ENCODE measurements at regions not wholly inside any gene's neighbourhood (a gene's known extent, or its start where the extent isn't known, plus 50 kb on each side); places are given as distances from the start of the nearest gene placed in this dataset.

- no peak for TF ChIP-seq CTCF (IDR thresholded peaks at IDR 0.05; ENCODE audit: control insufficient read depth, extremely low read depth, insufficient read depth)
- no peak for DNase-seq (ENCODE audit: low read depth)
These were observed 192.8 kb downstream of the ANKRD30B start for GRCh38 chr18:14940735-14941134.

GRCh38 chr18:14941256-14941655 is 193.3 kb downstream of the ANKRD30B start:
- TF ChIP-seq CTCF (IDR thresholded peaks at IDR 0.05; ENCODE audit: control insufficient read depth, extremely low read depth, insufficient read depth) = no peak
- H3K4me3 ChIP-seq (ENCODE audit: low read depth, low read length) = no peak overlapping the region
- DNase-seq (ENCODE audit: low read depth) = no peak

More at GRCh38 chr18:14940735-14941134, 192.8 kb downstream of the ANKRD30B start:
- no peak overlapping the region for H3K4me3 ChIP-seq (ENCODE audit: low read depth, low read length)

- TF ChIP-seq CTCF (IDR thresholded peaks at IDR 0.05; ENCODE audit: control insufficient read depth, extremely low read depth, insufficient read depth) = no peak
- DNase-seq (ENCODE audit: low read depth) = no peak
- no peak overlapping the region for H3K4me3 ChIP-seq (ENCODE audit: low read depth, low read length)
These were observed 193.8 kb downstream of the ANKRD30B start for GRCh38 chr18:14941792-14942191.

GRCh38 chr18:14942275-14942674 is 194.3 kb downstream of the ANKRD30B start:
- no peak for TF ChIP-seq CTCF (IDR thresholded peaks at IDR 0.05; ENCODE audit: control insufficient read depth, extremely low read depth, insufficient read depth)
- no peak overlapping the region for H3K4me3 ChIP-seq (ENCODE audit: low read depth, low read length)
- DNase-seq (ENCODE audit: low read depth) = no peak

GRCh38 chr18:14943486-14943885 is 195.5 kb downstream of the ANKRD30B start:
- no peak overlapping the region for H3K4me3 ChIP-seq (ENCODE audit: low read depth, low read length)
- TF ChIP-seq CTCF (IDR thresholded peaks at IDR 0.05; ENCODE audit: control insufficient read depth, extremely low read depth, insufficient read depth) = no peak
- no peak for DNase-seq (ENCODE audit: low read depth)

GRCh38 chr18:14943967-14944636 is 196.1 kb downstream of the ANKRD30B start:
- no peak overlapping the region for H3K4me3 ChIP-seq (ENCODE audit: low read depth, low read length)
- no peak for DNase-seq (ENCODE audit: low read depth)
- TF ChIP-seq CTCF (IDR thresholded peaks at IDR 0.05; ENCODE audit: control insufficient read depth, extremely low read depth, insufficient read depth) = no peak

GRCh38 chr18:14944838-14945237 is 196.9 kb downstream of the ANKRD30B start:
- H3K4me3 ChIP-seq (ENCODE audit: low read depth, low read length) = no peak overlapping the region
- no peak for TF ChIP-seq CTCF (IDR thresholded peaks at IDR 0.05; ENCODE audit: control insufficient read depth, extremely low read depth, insufficient read depth)
- DNase-seq (ENCODE audit: low read depth) = no peak
